ENCODE measurements at regions not wholly inside any gene's neighbourhood (a gene's known extent, or its start where the extent isn't known, plus 50 kb on each side); places are given as distances from the start of the nearest gene placed in this dataset.

DNA sequence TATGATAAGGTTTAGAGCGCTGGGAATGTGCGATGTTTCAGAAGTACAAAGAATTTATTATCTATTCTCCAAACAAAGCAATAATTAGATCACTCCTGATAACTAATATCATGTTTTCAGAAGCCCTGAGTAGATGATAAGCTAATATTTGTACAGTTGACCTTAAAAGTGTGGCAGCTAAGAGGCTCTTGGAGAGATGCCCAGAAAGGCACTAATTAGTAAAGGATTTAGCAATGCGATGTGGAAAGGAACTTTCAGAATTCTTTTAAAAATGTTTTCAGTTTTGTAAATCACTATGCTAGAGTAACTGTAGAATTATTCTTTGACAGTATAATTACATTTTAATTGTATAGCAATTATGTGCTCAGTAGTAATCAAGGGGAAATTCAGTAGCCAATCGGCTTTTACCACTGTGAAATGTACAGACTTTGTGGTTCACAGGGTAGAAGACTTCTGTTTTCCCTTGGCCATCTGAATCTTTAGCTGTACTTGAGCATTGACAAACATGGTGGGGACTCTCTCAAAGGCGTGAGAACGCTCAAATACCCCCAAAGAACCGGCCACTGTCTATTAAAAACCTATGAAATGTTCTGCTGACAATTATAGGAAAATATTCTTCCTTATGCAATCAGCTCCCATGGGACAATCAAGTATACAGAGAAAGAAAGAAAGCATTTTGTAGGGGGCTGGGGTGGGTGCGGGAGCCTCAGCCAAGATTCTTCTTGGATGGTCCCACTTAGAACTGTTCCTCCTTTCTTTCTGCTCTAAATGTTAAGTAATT lies 262.8 kb upstream of the AGAP1 start:
- DNase-seq, result no peak
- H3K27me3 ChIP-seq (replicated peaks in 1 of 7), result peaks cover 0 to 52% (median 12%) of the 10 kb centered on the region in 7 donors
- intact Hi-C loops (cut with DNase I; ENCODE audit: low total_unique reads), result no loop called here
- peaks cover 0 to 13% (median 4%) of the 10 kb centered on the region in 6 donors for H3K4me1 ChIP-seq
- H3K36me3 ChIP-seq, result no peaks in the 10 kb centered on the region
- peak overlapping the region in 1 of 8 donors; percentile 34 for H3K27ac ChIP-seq
- no peaks in the 10 kb centered on the region for H3K9me3 ChIP-seq
- TF ChIP-seq POLR2AphosphoS5 (IDR thresholded peaks at IDR 0.05) (no peak), CTCF (IDR thresholded peaks at IDR 0.05 in 8 of 11, conservative IDR thresholded peaks at IDR 0.05 in 3 of 11) (no peak), POLR2A (IDR thresholded peaks at IDR 0.05) (no peak)
- 51 to 76% (median 70%) methylated on average over 8 of the region's 8 CpGs for WGBS, 5 donors
- H3K4me3 ChIP-seq, result no peak overlapping the region

DNA sequence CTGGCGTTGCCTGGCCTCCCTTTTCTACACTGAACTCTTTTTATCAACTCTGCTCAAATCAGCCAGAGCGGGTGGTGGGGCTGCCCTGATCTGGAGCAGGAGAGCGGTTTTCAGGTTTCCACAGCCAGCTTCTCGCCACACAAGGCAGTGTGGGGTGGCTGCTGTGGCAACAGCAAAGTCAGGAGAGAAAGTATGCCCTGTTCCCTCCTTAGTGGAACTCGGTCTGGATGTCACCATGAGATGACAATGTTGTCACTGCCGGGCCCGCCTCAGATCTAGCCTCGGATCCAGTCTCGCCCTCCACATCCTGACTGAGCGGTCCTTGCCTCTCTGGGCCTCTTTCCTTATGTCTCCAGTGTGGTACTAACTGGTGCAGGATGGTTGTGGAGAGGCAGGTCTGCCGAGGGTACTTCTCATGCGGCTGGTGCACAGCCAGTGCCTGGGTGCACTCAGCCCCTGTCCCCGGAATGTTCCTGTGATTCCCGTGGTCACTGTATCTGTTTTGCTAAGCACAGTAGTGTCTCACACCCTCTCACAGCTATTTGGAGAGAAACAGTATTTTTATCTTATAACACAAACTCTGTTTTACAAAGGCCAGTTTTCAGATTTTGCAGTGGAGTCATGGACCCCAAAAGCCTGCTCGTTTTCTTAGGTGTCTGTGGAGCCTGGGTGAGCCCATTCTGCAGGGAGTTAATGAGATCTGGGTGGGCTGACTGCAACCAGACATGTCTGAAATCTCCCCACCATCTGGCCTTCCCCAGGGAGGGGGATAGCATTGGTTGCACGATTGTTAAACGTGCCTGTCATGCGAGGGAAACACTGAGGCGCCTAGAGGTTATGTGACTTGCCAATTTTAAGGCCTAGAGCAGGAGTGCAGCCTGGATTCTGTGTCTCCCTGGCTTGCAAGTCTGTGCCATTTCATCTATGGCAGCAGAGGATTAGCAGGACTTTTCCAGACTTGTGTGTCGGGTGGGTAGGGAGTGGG lies 261.1 kb upstream of the AGAP1 start:
- H3K27me3 ChIP-seq (replicated peaks in 1 of 7), result peaks cover 0 to 35% (median under 1%) of the 10 kb centered on the region in 7 donors
- 84 to 89% (median 87%) methylated on average over 20 of the region's 20 CpGs for WGBS, 5 donors
- no peak for DNase-seq
- intact Hi-C loops (cut with DNase I; ENCODE audit: low total_unique reads), result no loop called here
- no peak overlapping the region for H3K27ac ChIP-seq
- TF ChIP-seq POLR2AphosphoS5 (IDR thresholded peaks at IDR 0.05), result no peak
- no peak for TF ChIP-seq POLR2A (IDR thresholded peaks at IDR 0.05)
- TF ChIP-seq CTCF (IDR thresholded peaks at IDR 0.05 in 8 of 11, conservative IDR thresholded peaks at IDR 0.05 in 3 of 11), result no peak
- no peaks in the 10 kb centered on the region for H3K36me3 ChIP-seq
- no peaks in the 10 kb centered on the region for H3K9me3 ChIP-seq
- H3K4me3 ChIP-seq, result no peak overlapping the region
- peaks cover 0 to 19% (median 4%) of the 10 kb centered on the region in 6 donors for H3K4me1 ChIP-seq

DNA sequence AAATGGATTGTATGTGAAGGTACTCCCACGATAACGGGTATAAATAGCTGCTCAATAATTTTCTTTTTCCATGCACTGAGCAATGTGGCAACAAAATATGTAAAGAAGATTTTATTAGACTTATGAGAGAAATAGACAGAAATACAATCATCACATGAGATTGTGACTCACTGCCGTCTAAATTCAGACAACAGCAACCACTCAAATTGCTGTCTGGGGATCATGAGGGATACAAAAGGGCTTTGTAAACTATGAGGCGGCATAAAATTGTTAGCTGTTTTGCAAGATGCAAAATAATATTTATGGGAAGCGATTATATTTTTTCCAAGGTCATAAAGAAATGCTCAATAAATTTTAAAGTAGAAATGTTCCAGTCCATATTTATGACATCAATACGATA lies 259.1 kb upstream of the AGAP1 start:
- 80 to 90% (median 87%) methylated on average over 6 of the region's 6 CpGs for WGBS, 5 donors
- Histone ChIP-seq H3K9me3 (no peaks in the 10 kb centered on the region), H3K4me1 (peaks cover 0 to 19% (median 4%) of the 10 kb centered on the region in 6 donors), H3K4me3 (no peak overlapping the region), H3K27ac (no peak overlapping the region), H3K27me3 (replicated peaks in 1 of 7) (peaks cover 0 to 15% (median 0%) of the 10 kb centered on the region in 7 donors), H3K36me3 (no peaks in the 10 kb centered on the region)
- intact Hi-C loops (cut with DNase I; ENCODE audit: low total_unique reads), result no loop called here
- TF ChIP-seq POLR2A (IDR thresholded peaks at IDR 0.05) (no peak), POLR2AphosphoS5 (IDR thresholded peaks at IDR 0.05) (no peak), CTCF (IDR thresholded peaks at IDR 0.05 in 8 of 11, conservative IDR thresholded peaks at IDR 0.05 in 3 of 11) (no peak)
- DNase-seq, result no peak

Measured in spleen (tissue), 11 donors.